GM12865 (cell line): ENCODE measurements at regions not wholly inside any gene's neighbourhood (a gene's known extent, or its start where the extent isn't known, plus 50 kb on each side); places are given as distances from the start of the nearest gene placed in this dataset.

ENCODE experiments used
- DNase-seq: peaks from one replicate; pipeline ENCODE4 v3.0.0; 2010; ENCODE audit warnings: low read depth
- H3K4me3 ChIP-seq: 2 replicates; pipeline ENCODE4 v1.5.1; 2011; ENCODE audit warnings: mild to moderate bottlenecking, low read depth, low read length, control low read depth
- TF ChIP-seq, protein P1 (sequence below): IDR thresholded peaks from 2 replicates; pipeline ENCODE4 v1.5.1; 2011; ENCODE audit warnings: low read length, control low read depth, low read depth, inconsistent platforms; ENCODE audit not compliant: insufficient read depth; ENCODE audit errors: missing control alignments

DNA sequence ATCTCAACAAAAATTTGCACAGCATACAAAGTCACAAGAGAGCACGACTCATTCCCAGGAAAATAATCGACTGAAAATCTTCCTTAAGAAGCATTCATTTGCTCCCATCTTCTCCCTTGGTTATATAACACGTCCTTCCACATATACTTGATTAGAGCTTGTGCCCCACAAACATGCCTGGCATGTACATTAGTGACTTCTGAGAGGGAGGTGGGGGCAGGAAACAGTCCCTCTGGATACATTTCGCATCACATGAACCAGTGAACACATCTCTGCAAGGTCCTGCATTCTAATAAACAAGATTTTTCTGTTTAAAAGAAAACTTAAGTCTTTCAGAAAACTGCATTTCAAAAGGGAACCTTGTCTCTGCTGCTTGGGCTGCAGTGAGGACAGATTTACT is 54.1 kb upstream of the IGLL5 start:
- no peak for DNase-seq
- no peak overlapping the region for H3K4me3 ChIP-seq
- TF ChIP-seq, protein P1, sequence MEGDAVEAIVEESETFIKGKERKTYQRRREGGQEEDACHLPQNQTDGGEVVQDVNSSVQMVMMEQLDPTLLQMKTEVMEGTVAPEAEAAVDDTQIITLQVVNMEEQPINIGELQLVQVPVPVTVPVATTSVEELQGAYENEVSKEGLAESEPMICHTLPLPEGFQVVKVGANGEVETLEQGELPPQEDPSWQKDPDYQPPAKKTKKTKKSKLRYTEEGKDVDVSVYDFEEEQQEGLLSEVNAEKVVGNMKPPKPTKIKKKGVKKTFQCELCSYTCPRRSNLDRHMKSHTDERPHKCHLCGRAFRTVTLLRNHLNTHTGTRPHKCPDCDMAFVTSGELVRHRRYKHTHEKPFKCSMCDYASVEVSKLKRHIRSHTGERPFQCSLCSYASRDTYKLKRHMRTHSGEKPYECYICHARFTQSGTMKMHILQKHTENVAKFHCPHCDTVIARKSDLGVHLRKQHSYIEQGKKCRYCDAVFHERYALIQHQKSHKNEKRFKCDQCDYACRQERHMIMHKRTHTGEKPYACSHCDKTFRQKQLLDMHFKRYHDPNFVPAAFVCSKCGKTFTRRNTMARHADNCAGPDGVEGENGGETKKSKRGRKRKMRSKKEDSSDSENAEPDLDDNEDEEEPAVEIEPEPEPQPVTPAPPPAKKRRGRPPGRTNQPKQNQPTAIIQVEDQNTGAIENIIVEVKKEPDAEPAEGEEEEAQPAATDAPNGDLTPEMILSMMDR, result no peak

DNA sequence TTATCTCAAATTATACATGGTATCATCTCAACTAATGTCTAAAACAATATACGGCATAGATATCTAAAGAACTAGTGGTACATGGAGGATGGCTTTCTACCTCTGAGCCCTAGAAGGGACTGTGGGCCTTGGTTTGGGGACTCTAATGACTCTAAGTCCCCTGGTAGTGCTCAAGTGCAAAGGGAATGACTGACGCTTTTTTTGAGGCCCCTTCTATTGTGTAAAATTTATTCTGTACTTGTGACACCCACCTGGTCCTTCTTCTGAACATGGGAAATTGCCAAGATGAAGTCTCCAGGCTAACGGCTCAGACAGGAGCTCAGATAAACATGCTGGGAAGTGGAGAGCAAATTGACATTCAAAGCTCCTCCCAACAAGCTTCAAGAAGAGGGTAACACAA is 53.4 kb upstream of the IGLL5 start:
- no peak for DNase-seq
- no peak overlapping the region for H3K4me3 ChIP-seq
- TF ChIP-seq, protein P1, result no peak

DNA sequence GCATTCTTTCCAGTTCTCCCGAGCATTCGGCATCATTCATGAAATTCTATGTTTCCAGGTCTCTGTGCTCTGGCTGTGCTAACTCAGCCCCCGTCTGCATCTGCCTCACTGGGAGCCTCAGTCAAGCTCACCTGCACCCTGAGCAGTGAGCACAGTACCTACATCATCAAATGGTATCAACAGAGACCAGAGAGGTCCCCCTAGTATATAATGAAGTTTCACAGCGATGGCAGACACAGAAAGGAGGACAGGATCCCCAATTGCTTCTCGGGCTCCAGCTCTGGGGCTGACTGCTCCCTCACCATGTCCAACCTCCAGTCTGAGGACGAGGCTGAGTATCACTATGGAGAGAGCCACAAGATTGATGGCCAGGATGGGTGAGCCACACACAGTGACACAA is 52.8 kb upstream of the IGLL5 start:
- no peak overlapping the region for H3K4me3 ChIP-seq
- DNase-seq, result no peak
- TF ChIP-seq, protein P1, result no peak

DNA sequence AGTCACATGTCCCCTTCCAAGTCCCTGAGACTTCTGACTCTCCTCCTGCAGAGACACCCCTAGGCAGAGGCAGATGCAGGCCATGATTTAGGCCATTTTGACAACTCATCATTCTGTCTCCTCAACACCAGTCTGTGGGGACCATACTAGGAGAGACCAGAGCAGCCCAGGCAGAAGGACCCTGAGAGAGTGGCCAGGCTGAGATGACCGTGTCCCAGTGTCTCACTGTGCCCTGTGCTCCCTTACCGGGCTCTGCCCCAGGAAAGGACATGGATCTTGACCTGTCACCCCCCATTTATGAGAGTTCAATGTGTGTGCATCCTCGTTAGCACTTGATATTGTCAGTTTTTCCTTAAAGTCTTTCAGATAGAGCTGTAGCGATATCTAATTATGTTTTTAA is 52.4 kb upstream of the IGLL5 start:
- H3K4me3 ChIP-seq, result no peak overlapping the region
- TF ChIP-seq, protein P1, result no peak
- DNase-seq, result no peak

DNA sequence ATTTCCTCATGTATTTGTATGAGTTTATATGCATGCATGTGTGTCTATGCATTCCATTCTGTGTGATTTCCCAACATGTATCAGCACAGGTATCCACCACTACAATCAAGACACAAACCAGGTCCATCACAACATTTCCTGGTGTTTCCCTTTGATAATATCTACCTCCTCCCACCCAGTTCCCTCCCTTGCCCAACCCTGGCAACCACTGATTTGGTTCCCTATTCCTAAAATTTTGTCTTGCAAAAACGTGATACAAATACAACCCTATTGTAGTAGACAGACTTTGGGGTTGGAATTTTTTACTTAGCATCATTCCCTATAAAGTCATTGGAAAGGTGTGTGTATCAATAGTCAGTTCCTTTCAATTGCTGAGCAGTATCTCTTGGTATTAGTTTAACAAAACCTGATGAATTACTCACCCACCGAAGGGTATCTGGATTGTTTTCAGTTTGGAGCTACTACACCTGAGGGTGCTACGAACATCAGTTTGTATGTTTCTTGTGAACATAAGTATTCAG is 51.8 kb upstream of the IGLL5 start:
- no peak for DNase-seq
- H3K4me3 ChIP-seq, result no peak overlapping the region
- TF ChIP-seq, protein P1, result no peak

DNA sequence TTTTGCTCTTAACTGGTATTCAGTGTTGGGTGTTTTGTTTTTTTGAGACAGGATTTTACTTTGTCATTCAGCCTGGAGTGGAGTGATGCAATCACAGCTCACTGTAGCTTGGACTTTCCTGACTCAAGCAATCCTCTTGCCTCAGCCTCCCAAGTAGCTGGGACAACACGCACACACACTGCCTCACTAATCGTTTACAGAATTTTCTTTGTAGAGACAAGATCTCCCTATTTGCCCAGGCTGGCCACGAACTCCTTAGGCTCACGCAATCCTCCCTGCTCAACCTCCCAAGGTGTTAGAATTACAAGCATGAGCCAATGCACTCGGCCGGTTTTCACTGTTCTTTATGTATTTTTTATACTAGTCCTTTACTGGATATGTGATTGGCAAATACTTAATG is 51.0 kb upstream of the IGLL5 start:
- no peak for DNase-seq
- no peak overlapping the region for H3K4me3 ChIP-seq

More for the DNA sequence above, 51.0 kb upstream of the IGLL5 start:
- TF ChIP-seq, protein P1, result no peak
